KMS-11 (cell line): ENCODE measurements at regions not wholly inside any gene's neighbourhood (a gene's known extent, or its start where the extent isn't known, plus 50 kb on each side); places are given as distances from the start of the nearest gene placed in this dataset.

ENCODE experiments used
- H2AFZ ChIP-seq: fragments of 200-600 bp; sonication (generic); 2 replicates; pipeline ENCODE4 v1.6.1; 2016; ENCODE audit warnings: antibody characterized with exemption, mixed run types, low read depth
- H3K27ac ChIP-seq: fragments of 200-600 bp; sonication (generic); 2 replicates; pipeline ENCODE4 v1.6.1; 2016; ENCODE audit warnings: mild to moderate bottlenecking, mixed run types
- H3K27me3 ChIP-seq: fragments of 200-600 bp; sonication (generic); 2 replicates; pipeline ENCODE4 v1.6.1; 2017; ENCODE audit warnings: mild to moderate bottlenecking, low read depth, mixed run types, moderate library complexity; ENCODE audit not compliant: insufficient read depth
- H3K36me3 ChIP-seq: fragments of 200-600 bp; sonication (generic); 2 replicates; pipeline ENCODE4 v1.6.1; 2017; ENCODE audit warnings: mild to moderate bottlenecking, mixed run types; ENCODE audit not compliant: insufficient read depth
- H3K4me1 ChIP-seq: fragments of 200-600 bp; sonication (generic); 2 replicates; pipeline ENCODE4 v1.6.1; 2016; ENCODE audit warnings: mild to moderate bottlenecking, low read depth, mixed run types; ENCODE audit not compliant: poor library complexity, severe bottlenecking
- H3K4me2 ChIP-seq: fragments of 200-600 bp; sonication (generic); 2 replicates; pipeline ENCODE4 v1.7.0; 2016; ENCODE audit warnings: mild to moderate bottlenecking, mixed run types
- H3K4me3 ChIP-seq: fragments of 200-600 bp; sonication (generic); IDR thresholded peaks from 2 replicates; pipeline ENCODE4 v1.6.1; 2017; ENCODE audit warnings: low read depth, low read length, mixed read lengths; ENCODE audit not compliant: insufficient read depth
- H3K79me2 ChIP-seq: fragments of 200-600 bp; sonication (generic); 2 replicates; pipeline ENCODE4 v1.6.1; 2016; ENCODE audit warnings: low read depth, mixed run types; ENCODE audit not compliant: insufficient read depth
- H3K9ac ChIP-seq: fragments of 200-600 bp; sonication (generic); 2 replicates; pipeline ENCODE4 v1.6.1; 2016; ENCODE audit warnings: mild to moderate bottlenecking, mixed run types
- H4K20me1 ChIP-seq: fragments of 200-600 bp; sonication (generic); 2 replicates; pipeline ENCODE4 v1.6.1; 2016; ENCODE audit warnings: mild to moderate bottlenecking, mixed run types; ENCODE audit not compliant: insufficient read depth
- TF ChIP-seq, protein P1 (sequence below): fragments of 200-600 bp; sonication (generic); conservative IDR thresholded peaks from 2 replicates; pipeline ENCODE4 v1.6.1; 2017; ENCODE audit warnings: low read depth, mild to moderate bottlenecking, antibody characterized with exemption, low read length, moderate library complexity, mixed read lengths

DNA sequence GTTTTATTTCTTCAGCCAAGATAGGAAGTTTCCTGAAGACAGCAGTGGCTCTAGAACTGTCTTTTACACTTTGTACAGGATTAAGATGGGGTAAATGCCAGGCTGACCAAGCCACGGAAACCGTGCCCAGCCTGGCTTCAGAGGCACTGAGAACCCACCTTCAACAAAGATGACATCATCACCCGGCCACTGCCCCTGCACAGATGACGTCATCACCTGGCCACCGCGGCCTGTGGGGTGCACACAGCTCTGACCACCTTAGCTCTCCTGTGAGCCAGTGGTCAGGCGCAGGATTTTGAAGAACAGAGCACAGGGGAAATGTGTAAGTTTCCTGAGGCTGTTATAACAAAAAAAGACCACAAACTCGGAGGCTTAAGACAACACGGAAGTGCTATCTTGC is 486.4 kb upstream of the MKI67 start:
- TF ChIP-seq, protein P1, sequence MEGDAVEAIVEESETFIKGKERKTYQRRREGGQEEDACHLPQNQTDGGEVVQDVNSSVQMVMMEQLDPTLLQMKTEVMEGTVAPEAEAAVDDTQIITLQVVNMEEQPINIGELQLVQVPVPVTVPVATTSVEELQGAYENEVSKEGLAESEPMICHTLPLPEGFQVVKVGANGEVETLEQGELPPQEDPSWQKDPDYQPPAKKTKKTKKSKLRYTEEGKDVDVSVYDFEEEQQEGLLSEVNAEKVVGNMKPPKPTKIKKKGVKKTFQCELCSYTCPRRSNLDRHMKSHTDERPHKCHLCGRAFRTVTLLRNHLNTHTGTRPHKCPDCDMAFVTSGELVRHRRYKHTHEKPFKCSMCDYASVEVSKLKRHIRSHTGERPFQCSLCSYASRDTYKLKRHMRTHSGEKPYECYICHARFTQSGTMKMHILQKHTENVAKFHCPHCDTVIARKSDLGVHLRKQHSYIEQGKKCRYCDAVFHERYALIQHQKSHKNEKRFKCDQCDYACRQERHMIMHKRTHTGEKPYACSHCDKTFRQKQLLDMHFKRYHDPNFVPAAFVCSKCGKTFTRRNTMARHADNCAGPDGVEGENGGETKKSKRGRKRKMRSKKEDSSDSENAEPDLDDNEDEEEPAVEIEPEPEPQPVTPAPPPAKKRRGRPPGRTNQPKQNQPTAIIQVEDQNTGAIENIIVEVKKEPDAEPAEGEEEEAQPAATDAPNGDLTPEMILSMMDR, result no peak
- Histone ChIP-seq H3K79me2 (no peaks in the 10 kb centered on the region), H4K20me1 (no peaks in the 10 kb centered on the region), H3K4me2 (no peak overlapping the region), H2AFZ (no peak overlapping the region), H3K9ac (no peak overlapping the region), H3K4me1 (no peaks in the 10 kb centered on the region), H3K4me3 (no peak overlapping the region), H3K27ac (no peak overlapping the region), H3K27me3 (no peaks in the 10 kb centered on the region), H3K36me3 (no peaks in the 10 kb centered on the region)

DNA sequence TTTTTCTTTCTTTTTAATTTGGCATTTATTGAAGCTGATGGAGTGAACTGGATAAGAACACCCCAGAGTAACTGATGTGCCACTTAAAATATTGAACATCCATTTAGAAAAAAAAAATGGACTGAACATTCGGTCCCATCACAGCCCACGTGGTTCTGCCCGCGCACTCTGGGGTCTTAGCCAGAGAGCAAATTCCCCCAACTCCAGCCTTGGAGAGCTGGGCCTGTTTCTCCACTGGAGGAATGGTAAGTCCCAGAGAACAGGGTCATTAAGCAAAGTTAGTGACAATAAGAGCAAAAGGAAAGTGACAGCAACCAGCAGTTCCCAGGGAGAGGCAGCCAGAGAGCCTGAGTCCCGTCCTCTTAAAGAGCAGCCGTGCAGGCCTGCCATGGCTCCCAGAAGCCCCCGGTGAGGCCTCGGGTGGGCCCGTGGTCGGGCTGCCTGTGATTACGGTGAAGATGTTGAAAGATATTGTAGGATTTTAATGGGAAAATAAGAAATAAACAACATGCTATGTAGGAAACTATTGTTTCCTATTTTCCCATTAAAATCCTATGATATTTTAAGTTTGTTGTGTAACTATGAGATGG is 487.9 kb upstream of the MKI67 start:
- H2AFZ ChIP-seq, result no peak overlapping the region
- H3K4me1 ChIP-seq, result no peaks in the 10 kb centered on the region
- no peaks in the 10 kb centered on the region for H3K27me3 ChIP-seq
- no peaks in the 10 kb centered on the region for H4K20me1 ChIP-seq
- H3K4me3 ChIP-seq, result no peak overlapping the region
- no peak overlapping the region for H3K9ac ChIP-seq
- no peak overlapping the region for H3K4me2 ChIP-seq
- no peaks in the 10 kb centered on the region for H3K36me3 ChIP-seq
- no peaks in the 10 kb centered on the region for H3K79me2 ChIP-seq
- TF ChIP-seq, protein P1, result no peak
- no peak overlapping the region for H3K27ac ChIP-seq

DNA sequence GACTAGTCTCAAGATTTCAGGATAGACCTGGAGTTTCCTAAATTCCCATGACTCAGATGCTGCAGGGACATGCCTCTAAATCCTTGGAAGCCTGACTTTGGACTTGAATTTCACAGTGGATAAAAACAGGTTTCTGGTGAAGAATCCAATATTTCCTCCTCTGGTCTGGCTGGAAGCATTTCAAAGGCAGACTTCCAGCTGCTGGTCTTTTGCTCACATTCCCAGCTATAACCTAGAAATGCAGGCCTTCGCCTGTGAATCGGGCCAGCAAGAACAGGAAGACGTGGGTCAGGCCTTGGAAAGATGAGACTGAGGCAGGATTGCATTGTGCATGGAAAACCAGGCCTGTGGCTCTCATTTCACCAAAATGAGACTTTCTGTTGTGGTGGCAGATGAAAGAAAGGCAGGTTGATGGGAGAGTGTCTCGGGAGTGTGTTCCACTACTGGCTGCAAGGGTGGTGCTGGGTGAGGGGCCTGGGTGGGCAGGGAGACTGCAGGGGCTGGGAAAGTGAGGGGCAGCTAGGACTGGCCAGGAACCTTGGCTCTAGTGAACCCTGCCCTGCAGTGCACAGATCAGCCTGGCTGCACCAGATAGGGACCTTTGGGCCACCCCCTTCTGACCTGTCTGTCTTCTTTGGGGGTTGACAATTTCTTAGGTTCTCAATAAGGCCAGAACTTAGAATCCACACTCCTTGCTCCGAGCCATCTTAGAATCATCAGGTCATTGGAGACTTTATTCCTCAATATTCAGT is 488.8 kb upstream of the MKI67 start:
- TF ChIP-seq, protein P1, result no peak
- Histone ChIP-seq H3K36me3 (no peaks in the 10 kb centered on the region), H3K9ac (no peak overlapping the region), H3K79me2 (no peaks in the 10 kb centered on the region), H3K4me1 (no peaks in the 10 kb centered on the region), H4K20me1 (no peaks in the 10 kb centered on the region), H3K4me2 (no peak overlapping the region), H2AFZ (no peak overlapping the region), H3K27ac (no peak overlapping the region), H3K27me3 (no peaks in the 10 kb centered on the region), H3K4me3 (no peak overlapping the region)

DNA sequence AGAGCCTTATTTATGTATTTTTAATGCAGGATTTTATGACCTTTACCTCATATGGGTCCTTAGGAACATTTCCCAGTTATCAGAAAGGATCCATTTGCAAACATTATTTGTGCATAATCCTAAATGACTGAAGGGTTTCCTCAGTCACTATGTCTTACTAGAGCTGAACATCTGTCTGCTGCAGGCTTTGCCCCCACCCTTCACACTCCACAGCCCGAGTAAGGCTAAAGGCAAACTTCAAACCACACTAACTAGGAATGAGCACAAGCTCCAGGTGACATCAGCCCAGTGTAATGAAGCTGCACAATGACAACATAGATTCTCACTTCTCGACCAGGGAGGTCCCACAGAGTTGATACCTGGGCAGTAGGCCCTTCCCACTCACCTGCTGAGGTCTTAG is 491.3 kb upstream of the MKI67 start:
- no peaks in the 10 kb centered on the region for H3K4me1 ChIP-seq
- H2AFZ ChIP-seq, result no peak overlapping the region
- H3K27me3 ChIP-seq, result no peaks in the 10 kb centered on the region
- TF ChIP-seq, protein P1, result no peak
- no peaks in the 10 kb centered on the region for H4K20me1 ChIP-seq
- H3K4me3 ChIP-seq, result no peak overlapping the region
- H3K36me3 ChIP-seq, result no peaks in the 10 kb centered on the region
- no peak overlapping the region for H3K9ac ChIP-seq
- no peaks in the 10 kb centered on the region for H3K79me2 ChIP-seq
- no peak overlapping the region for H3K27ac ChIP-seq
- no peak overlapping the region for H3K4me2 ChIP-seq
